OCI-LY1 (cell line): ENCODE measurements at regions not wholly inside any gene's neighbourhood (a gene's known extent, or its start where the extent isn't known, plus 50 kb on each side); places are given as distances from the start of the nearest gene placed in this dataset.

ENCODE experiments used
- H2AFZ ChIP-seq: fragments of 200-600 bp; sonication (generic), shearing (Covaris generic); 2 replicates; pipeline ENCODE4 v1.6.0; 2014; ENCODE audit warnings: antibody characterized with exemption, mild to moderate bottlenecking, low read length
- H3F3A ChIP-seq: fragments of 200-600 bp; sonication (generic), shearing (Covaris generic); 2 replicates; pipeline ENCODE4 v1.6.0; 2014; ENCODE audit warnings: mild to moderate bottlenecking, antibody characterized with exemption, low read length, moderate library complexity; ENCODE audit not compliant: insufficient read depth
- H3K27ac ChIP-seq: fragments of 200-600 bp; sonication (generic); 2 replicates; pipeline ENCODE4 v1.5.1; 2014; ENCODE audit warnings: low read length, mixed run types, mild to moderate bottlenecking, low read depth; ENCODE audit not compliant: poor library complexity, severe bottlenecking
- H3K27me3 ChIP-seq: fragments of 200-600 bp; sonication (generic); 2 replicates; pipeline ENCODE4 v1.6.0; 2014; ENCODE audit warnings: antibody characterized with exemption, mild to moderate bottlenecking, low read length, moderate library complexity; ENCODE audit not compliant: insufficient read depth
- H3K36me3 ChIP-seq: fragments of 200-600 bp; sonication (generic); 2 replicates; pipeline ENCODE4 v1.6.1; 2014; ENCODE audit warnings: mild to moderate bottlenecking, antibody characterized with exemption, low read length, moderate library complexity, mixed read lengths; ENCODE audit not compliant: insufficient read depth
- H3K4me1 ChIP-seq: fragments of 200-600 bp; sonication (generic); 2 replicates; pipeline ENCODE4 v1.5.1; 2014; ENCODE audit warnings: mild to moderate bottlenecking, low read length, moderate library complexity; ENCODE audit not compliant: insufficient read depth, severe bottlenecking
- H3K4me2 ChIP-seq: fragments of 200-600 bp; sonication (generic), shearing (Covaris generic); 2 replicates; pipeline ENCODE4 v1.6.1; 2014; ENCODE audit warnings: low read length
- H3K4me3 ChIP-seq: fragments of 200-600 bp; sonication (generic); 2 replicates; pipeline ENCODE4 v1.5.1; 2014; ENCODE audit warnings: low read length, low read depth, mild to moderate bottlenecking, mixed read lengths; ENCODE audit not compliant: poor library complexity, severe bottlenecking
- H3K79me2 ChIP-seq: fragments of 200-600 bp; shearing (Covaris generic); 2 replicates; pipeline ENCODE4 v1.6.1; 2016; ENCODE audit warnings: mixed run types, low read length, mixed read lengths; ENCODE audit not compliant: insufficient read depth
- H3K9ac ChIP-seq: fragments of 200-600 bp; sonication (generic), shearing (Covaris generic); 2 replicates; pipeline ENCODE4 v1.6.1; 2014; ENCODE audit warnings: mild to moderate bottlenecking, low read length, mixed read lengths
- H3K9me2 ChIP-seq: fragments of 200-600 bp; sonication (generic), shearing (Covaris generic); 2 replicates; pipeline ENCODE4 v1.6.1; 2014; ENCODE audit warnings: low read depth, mild to moderate bottlenecking, low read length, mixed read lengths
- H3K9me3 ChIP-seq: fragments of 200-600 bp; shearing (Covaris generic); 2 replicates; pipeline ENCODE4 v1.6.1; 2014; ENCODE audit warnings: low read length, mixed read lengths
- H4K20me1 ChIP-seq: fragments of 200-600 bp; sonication (generic), shearing (Covaris generic); 2 replicates; pipeline ENCODE4 v1.6.0; 2016; ENCODE audit warnings: mild to moderate bottlenecking, low read length; ENCODE audit not compliant: insufficient read depth
- CTCF ChIP-seq: fragments of 200-600 bp; sonication (generic), shearing (Covaris generic); IDR thresholded peaks from 2 replicates; pipeline ENCODE4 v1.5.1; 2017; ENCODE audit warnings: mild to moderate bottlenecking, antibody characterized with exemption, low read length, moderate library complexity, mixed read lengths
- EZH2 ChIP-seq: fragments of 200-600 bp; sonication (generic), shearing (Covaris generic); IDR thresholded peaks from 2 replicates; pipeline ENCODE4 v1.8.0; 2017; ENCODE audit warnings: borderline replicate concordance, mixed run types, mild to moderate bottlenecking, antibody characterized with exemption, low read length, moderate library complexity, mixed read lengths

DNA sequence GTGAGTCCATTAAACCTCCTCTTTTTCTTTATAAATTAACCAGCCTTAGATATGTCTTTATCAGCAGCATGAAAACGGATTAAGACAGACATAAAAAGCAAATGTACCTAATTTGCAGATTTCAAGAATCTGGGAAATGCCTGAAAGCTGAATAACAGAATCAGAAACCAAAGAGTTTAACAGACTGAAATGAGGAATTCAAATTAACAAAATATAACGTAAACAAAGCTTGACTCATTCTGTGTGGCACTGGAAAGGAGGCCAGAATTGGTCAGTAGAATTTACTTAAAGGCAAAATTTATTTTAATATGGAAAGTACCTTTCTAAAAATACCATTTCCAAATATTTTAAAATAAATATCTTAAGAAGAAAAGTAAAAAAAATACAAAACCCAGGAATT, 540.6 kb upstream of the HTR2A start:
- Histone ChIP-seq H3K27ac (no peak overlapping the region), H3K9me2 (no peaks in the 10 kb centered on the region), H3K9ac (no peak overlapping the region), H3F3A (no peaks in the 10 kb centered on the region), H3K4me2 (no peak overlapping the region), H2AFZ (no peak overlapping the region), H3K4me3 (no peak overlapping the region), H3K36me3 (no peaks in the 10 kb centered on the region), H3K79me2 (no peaks in the 10 kb centered on the region), H4K20me1 (no peaks in the 10 kb centered on the region), H3K4me1 (no peaks in the 10 kb centered on the region), H3K27me3 (no peaks in the 10 kb centered on the region), H3K9me3 (no peaks in the 10 kb centered on the region)
- TF ChIP-seq CTCF (no peak), EZH2 (no peak)

GRCh38 chr13:47433461-47434005, 536.7 kb upstream of the HTR2A start:
- no peaks in the 10 kb centered on the region for H3F3A ChIP-seq
- no peak overlapping the region for H2AFZ ChIP-seq
- H4K20me1 ChIP-seq, result no peaks in the 10 kb centered on the region
- no peaks in the 10 kb centered on the region for H3K36me3 ChIP-seq
- no peaks in the 10 kb centered on the region for H3K79me2 ChIP-seq
- no peak overlapping the region for H3K4me3 ChIP-seq
- H3K4me2 ChIP-seq, result no peak overlapping the region
- H3K9me3 ChIP-seq, result no peaks in the 10 kb centered on the region
- H3K9me2 ChIP-seq, result no peaks in the 10 kb centered on the region
- H3K9ac ChIP-seq, result no peak overlapping the region
- no peak for TF ChIP-seq EZH2
- TF ChIP-seq CTCF, result no peak
- H3K27me3 ChIP-seq, result no peaks in the 10 kb centered on the region
- no peaks in the 10 kb centered on the region for H3K4me1 ChIP-seq
- no peak overlapping the region for H3K27ac ChIP-seq

DNA sequence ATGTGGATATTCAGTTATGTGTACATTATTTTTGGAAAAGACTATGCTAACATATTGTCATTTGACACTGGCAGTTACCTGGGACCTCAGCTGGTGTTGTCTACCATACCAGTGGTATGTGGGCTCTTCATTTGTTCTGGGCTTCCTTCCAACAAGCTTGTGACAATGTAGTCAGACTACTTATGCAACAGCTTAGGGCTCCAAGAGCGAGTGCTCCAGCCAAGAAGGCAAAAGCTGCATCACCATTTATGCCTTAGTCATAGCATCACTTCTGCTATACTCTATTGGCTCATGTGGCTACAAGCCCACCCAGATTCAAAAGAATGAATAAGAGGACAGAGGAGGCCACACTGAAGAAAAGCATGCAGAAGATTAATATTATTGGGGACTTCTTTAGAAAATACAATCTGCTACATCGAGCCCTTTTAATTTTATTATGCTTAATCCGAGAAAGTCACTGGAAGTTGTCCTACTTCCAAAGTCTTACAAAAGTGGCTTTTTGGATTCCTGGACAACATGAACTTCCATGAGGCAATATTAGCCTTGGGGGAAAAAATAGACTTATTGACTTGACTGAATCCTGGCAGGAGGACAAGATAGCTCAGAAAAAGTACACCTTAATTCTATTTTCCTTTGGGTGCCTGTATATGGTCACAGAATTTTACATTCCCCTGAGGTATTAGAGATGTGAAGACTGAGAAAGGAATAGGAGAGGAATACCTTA, 529.4 kb upstream of the HTR2A start:
- no peak overlapping the region for H3K4me3 ChIP-seq
- no peak for TF ChIP-seq EZH2
- no peak for TF ChIP-seq CTCF
- no peak overlapping the region for H2AFZ ChIP-seq
- no peaks in the 10 kb centered on the region for H4K20me1 ChIP-seq
- no peaks in the 10 kb centered on the region for H3K9me3 ChIP-seq
- H3K27ac ChIP-seq, result no peak overlapping the region
- no peaks in the 10 kb centered on the region for H3K4me1 ChIP-seq
- H3F3A ChIP-seq, result no peaks in the 10 kb centered on the region
- H3K79me2 ChIP-seq, result no peaks in the 10 kb centered on the region
- no peaks in the 10 kb centered on the region for H3K36me3 ChIP-seq
- H3K27me3 ChIP-seq, result no peaks in the 10 kb centered on the region
- no peak overlapping the region for H3K4me2 ChIP-seq
- H3K9ac ChIP-seq, result no peak overlapping the region
- H3K9me2 ChIP-seq, result no peaks in the 10 kb centered on the region
